ENCODE measurements at regions not wholly inside any gene's neighbourhood (a gene's known extent, or its start where the extent isn't known, plus 50 kb on each side); places are given as distances from the start of the nearest gene placed in this dataset.

- Histone ChIP-seq H3K36me3 (ENCODE audit: control insufficient read depth, insufficient read depth, low read length) (no peaks in the 10 kb centered on the region), H3K27me3 (ENCODE audit: control insufficient read depth, insufficient read depth, low read length) (no peaks in the 10 kb centered on the region), H3K9me3 (ENCODE audit: control insufficient read depth, insufficient read depth, low read depth, low read length) (no peaks in the 10 kb centered on the region), H3K4me1 (ENCODE audit: control insufficient read depth, insufficient read depth, low read length) (no peaks in the 10 kb centered on the region), H3K4me3 (ENCODE audit: low read depth in 2 of 2, low read length in 2 of 2) (no peak overlapping the region), H3K27ac (ENCODE audit: low read length) (no peak overlapping the region)
- intact Hi-C loops (cut with micrococcal nuclease; ENCODE audit: unreplicated experiment) = no loop called here
- no TSS peak for BruUV-seq (replicated peaks)
- ChIA-PET CTCF (no interaction called here), POLR2A (no interaction called here)
- DNase-seq (ENCODE audit: low read depth, low spot score) = no peak
- TF ChIP-seq POLR2AphosphoS5 (IDR thresholded peaks at IDR 0.05; ENCODE audit: low read depth, low read length) (no peak), TCF7L2 (IDR thresholded peaks at IDR 0.05; ENCODE audit: low read depth, low read length) (no peak), CTCF (IDR thresholded peaks at IDR 0.05) (no peak), SIN3A (IDR thresholded peaks at IDR 0.05; ENCODE audit: borderline replicate concordance, insufficient read depth, low read depth, low read length) (no peak), REST (IDR thresholded peaks at IDR 0.05; ENCODE audit: insufficient read depth in 1 of 2, low read depth in 2 of 2, low read length in 1 of 2) (no peak)
- ATAC-seq = no peak
- in situ Hi-C loops (cut with HindIII; ENCODE audit: low pct_unique_long_range_greater_than_20kb, low sequenced_read_pairs) = no loop called here
These were observed 97.0 kb downstream of the FOXF2 start for GRCh38 chr6:1486387-1486786.

- H3K27ac ChIP-seq (ENCODE audit: low read length) = no peak overlapping the region
- ChIA-PET POLR2A (no interaction called here), CTCF (no interaction called here)
- no peak for DNase-seq (ENCODE audit: low read depth, low spot score)
- H3K4me3 ChIP-seq (ENCODE audit: low read depth in 2 of 2, low read length in 2 of 2) = no peak overlapping the region
- H3K4me1 ChIP-seq (ENCODE audit: control insufficient read depth, insufficient read depth, low read length) = no peaks in the 10 kb centered on the region
- in situ Hi-C loops (cut with HindIII; ENCODE audit: low pct_unique_long_range_greater_than_20kb, low sequenced_read_pairs) (no loop called here), intact Hi-C loops (cut with micrococcal nuclease; ENCODE audit: unreplicated experiment) (no loop called here)
- no peaks in the 10 kb centered on the region for H3K9me3 ChIP-seq (ENCODE audit: control insufficient read depth, insufficient read depth, low read depth, low read length)
- H3K27me3 ChIP-seq (ENCODE audit: control insufficient read depth, insufficient read depth, low read length) = no peaks in the 10 kb centered on the region
- BruUV-seq (replicated peaks) = no TSS peak
- ATAC-seq = no peak
- TF ChIP-seq CTCF (IDR thresholded peaks at IDR 0.05) (no peak), TCF7L2 (IDR thresholded peaks at IDR 0.05; ENCODE audit: low read depth, low read length) (no peak), POLR2AphosphoS5 (IDR thresholded peaks at IDR 0.05; ENCODE audit: low read depth, low read length) (no peak), SIN3A (IDR thresholded peaks at IDR 0.05; ENCODE audit: borderline replicate concordance, insufficient read depth, low read depth, low read length) (no peak), REST (IDR thresholded peaks at IDR 0.05; ENCODE audit: insufficient read depth in 1 of 2, low read depth in 2 of 2, low read length in 1 of 2) (no peak)
- no peaks in the 10 kb centered on the region for H3K36me3 ChIP-seq (ENCODE audit: control insufficient read depth, insufficient read depth, low read length)
These were observed 97.9 kb downstream of the FOXF2 start for GRCh38 chr6:1487239-1487638.
